NCI-H1105 treated with DMSO at 0.1 percent for 48 hours (cell line): ENCODE measurements at regions not wholly inside any gene's neighbourhood (a gene's known extent, or its start where the extent isn't known, plus 50 kb on each side); places are given as distances from the start of the nearest gene placed in this dataset.
"Not testable (repeated sequence)": the region's sequence is repeated elsewhere in the genome, so short reads cannot be mapped to it uniquely, and the experiment has no call there.

Experiments used
- DNase-seq: peaks from one replicate; lab custom pipeline; 2025; lab: John Stamatoyannopoulos, UW

- DNase-seq = no peak
Observed at GRCh38 chr17:70934835-70935234, 765.5 kb downstream of the KCNJ2 start.

- DNase-seq = no peak
Observed at GRCh38 chr17:70936724-70937123, 767.4 kb downstream of the KCNJ2 start.

DNA sequence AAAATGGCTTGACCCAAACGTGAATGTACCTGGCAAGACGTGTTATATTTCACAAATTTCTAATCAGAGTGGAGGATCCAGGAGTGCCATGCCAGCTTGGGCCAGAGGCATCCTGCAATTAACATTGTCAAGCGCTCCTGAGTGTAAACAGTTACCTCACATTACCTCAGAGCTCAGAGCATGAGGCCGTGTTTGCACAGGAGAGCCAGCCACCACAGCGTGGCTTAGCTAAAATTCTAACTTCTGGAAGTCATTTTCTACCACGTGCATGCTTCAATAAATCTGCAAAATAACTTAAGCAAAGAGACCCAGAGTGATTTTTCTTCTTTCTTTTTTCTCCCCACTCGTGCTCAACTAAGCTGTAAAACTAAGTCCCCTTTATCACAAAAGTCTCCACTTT is 769.0 kb downstream of the KCNJ2 start:
- no peak for DNase-seq

DNA sequence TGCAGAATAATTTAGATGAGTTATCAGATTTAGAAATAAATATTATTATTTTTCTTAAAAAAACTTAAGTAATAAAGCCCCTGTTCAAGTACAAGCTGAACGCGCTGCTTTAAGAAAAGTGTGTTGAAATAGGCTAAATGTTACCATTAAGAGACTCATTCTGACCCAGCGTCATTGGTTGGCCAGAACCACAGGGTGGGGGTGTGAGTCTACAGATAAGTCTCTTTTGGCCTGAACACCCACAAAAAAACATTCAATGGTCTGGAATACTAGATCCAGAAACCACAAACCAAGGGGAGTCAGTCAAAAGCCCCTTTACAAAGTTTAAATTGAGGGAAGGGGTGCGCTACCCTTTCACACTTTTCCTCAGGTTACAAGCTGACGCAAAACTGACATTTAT is 776.1 kb downstream of the KCNJ2 start:
- no peak for DNase-seq

DNA sequence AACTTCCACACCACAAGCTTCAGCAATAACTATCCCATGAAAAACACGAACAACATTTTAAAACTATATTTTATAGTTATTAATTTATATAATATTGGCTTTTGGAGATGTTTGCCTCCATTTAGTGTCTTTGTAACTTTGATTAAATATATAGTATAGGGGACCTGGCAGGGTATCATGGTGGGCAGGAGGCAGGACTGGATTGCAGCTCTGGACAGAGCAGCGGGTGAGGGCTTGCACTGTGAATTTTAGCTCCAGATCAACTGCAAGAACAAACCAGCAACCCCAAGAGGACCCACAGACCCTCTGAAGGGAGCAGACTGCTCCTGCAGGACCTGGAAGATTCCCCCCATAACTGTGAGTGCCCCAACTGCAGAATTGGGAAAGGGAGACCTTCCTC is 777.9 kb downstream of the KCNJ2 start:
- no peak for DNase-seq

DNA sequence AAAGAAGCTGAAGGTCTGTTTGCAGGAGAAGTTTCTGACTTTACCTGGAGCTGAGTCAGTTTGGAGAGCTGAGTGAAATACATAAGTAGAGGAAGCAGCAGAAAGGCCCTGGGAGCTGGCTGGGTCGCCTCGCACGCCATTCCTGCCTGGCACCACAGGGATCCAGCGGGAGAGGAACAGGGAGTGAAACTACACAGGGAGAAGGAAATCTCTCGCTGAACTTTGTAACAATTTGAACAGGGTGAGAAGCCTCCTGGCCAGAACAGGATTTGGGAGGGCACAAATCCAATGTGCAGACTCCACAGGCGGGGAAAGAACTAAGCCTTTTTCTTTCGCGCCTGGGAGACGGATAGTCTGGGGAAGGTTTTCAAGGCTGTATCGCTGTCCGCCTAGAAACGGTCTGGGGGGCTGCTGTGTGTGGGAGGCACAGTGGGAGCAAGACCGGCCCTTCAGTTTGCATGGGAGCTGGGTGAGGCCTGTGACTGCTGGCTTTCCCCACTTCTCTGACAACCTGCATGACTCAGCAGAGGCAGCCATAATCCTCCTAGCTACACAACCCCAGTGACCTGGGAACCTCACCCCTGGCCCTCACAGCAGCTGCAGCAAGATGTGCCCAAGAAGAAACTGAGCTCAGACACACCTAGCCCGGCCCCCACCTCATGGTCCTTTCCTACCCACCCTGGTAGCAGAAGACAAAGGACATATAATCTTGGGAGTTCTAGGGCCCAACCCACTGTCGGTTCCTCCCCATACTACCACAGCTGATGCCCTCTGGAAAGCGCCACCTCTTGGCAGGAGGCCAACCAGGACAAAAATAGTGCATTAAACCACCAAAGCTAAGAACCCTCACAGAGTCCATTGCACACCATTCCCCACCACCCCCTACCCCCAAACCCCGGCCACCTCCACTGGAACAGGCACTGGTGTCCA is 778.6 kb downstream of the KCNJ2 start:
- DNase-seq = no peak

DNA sequence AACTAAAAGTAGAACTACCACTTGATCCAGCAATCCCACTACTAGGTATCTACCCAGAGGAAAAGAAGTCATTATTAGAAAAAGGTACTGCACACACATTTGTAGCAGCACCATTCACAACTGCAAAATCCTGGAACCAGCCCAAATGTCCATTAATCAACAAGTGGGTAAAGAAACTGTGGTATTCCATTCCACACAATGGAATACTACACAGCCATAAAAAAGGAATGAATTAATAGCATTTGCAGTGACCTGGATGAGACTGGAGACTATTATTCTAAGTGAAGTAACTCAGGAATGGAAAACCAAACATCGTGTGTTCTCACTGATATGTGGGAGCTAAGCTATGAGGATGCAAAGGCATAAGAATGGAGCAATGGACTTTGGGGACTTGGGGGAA is 783.8 kb downstream of the KCNJ2 start:
- DNase-seq = not testable (repeated sequence)

GRCh38 chr17:70955441-70955840 is 786.1 kb downstream of the KCNJ2 start:
- DNase-seq = no peak

DNA sequence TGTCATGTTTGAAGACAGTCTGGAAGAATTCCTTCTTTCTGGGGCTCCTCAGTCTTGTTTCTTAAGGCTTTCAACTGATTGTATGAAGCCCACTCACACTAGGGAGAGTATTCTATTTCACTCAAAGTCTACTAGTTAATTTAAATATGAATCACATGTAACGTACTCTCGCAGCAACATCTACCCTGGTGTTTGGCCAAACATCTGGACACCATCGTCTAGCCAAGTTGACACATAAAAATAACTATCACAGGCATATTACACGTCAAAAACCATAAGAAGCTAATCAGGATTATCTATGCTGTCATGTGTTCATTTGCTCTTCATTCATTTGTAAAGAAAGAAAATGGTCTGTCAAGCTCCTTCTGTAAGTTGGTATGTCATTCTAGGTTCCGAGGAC is 787.4 kb downstream of the KCNJ2 start:
- no peak for DNase-seq

DNA sequence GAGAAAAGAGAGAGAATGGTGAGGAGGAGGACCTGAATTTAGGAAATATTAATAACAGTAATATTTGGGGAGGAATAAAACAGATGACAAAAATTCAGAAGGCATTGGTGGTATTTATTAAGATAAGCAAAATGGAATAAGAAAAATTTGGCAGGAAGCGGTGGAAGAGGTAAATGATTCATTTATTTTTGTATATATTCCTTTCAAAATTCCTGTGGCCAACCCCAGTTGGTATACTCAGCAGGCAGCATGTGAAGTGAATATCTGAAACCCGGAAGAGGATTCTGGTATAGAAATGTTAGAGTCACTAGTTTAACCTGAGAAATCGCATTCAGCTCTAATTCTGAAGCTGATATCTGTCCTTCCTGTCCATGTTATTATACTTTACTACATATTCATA is 792.0 kb downstream of the KCNJ2 start:
- DNase-seq = no peak

GRCh38 chr17:70968302-70968701 is 799.0 kb downstream of the KCNJ2 start:
- DNase-seq = no peak

DNA sequence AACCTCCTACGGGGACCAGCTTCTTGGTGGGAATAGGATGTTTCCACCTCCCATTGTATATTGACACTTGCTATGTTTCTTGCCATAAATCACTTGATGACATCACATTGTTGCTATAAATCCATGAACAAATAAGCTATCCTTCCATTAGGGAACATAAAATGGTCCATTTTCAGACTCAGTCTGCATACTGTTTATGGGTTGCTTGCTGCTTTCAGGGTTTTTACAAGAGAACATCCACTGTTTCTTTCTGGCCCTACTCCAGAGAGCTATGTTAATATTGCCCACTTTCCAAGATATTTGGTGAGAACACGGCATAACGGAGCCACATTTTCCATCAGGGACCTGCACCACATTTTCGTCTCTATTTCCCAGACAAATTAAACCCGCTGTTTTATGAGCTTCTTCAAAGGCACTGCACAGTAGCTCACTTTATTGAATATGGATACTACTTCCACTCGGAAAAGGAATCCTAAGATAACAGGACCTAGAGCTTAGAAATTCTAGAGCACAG is 800.2 kb downstream of the KCNJ2 start:
- DNase-seq = no peak

DNA sequence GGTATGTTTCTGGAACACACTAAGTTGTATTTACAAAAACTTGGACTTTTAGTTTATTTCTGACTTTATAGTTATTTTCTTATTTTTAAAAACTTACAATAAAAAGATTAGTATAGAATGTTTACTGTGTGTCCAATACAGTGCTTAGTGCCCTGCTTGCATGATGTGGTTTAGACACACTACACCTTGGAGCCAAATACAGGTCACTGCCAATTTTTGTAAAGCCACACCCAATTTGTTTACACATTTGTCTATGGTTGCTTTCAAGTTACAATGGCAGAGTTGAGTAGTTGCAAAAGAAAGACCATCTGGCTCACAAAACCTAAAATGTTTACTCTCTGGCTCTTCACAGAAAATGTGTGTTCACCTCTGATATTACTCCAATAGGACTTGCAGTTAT is 807.1 kb downstream of the KCNJ2 start:
- DNase-seq = no peak

- no peak for DNase-seq
Observed at GRCh38 chr17:70984873-70985272, 815.5 kb downstream of the KCNJ2 start.

DNA sequence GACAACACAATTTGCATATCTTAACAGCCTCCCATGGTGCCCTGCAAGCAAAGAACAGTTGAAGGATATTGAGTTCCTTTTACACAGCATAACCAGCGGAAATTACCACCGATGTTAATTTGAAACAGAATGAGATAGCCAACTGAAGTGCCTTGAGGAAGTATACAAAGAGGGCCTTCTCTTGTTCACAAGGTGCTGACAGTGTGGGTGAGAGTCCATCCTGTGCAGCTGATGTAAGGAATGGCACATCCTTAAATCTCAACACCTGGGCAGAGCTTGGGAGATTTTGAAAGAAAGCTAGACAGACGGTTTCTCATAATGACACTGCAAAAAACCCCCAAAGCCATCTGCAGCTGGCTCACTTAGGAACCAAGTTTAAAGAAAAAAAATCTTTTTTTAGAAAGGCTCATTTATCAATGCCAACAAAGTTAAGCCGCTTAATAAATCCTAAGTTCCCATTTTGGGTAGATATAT is 818.6 kb downstream of the KCNJ2 start:
- no peak for DNase-seq

DNA sequence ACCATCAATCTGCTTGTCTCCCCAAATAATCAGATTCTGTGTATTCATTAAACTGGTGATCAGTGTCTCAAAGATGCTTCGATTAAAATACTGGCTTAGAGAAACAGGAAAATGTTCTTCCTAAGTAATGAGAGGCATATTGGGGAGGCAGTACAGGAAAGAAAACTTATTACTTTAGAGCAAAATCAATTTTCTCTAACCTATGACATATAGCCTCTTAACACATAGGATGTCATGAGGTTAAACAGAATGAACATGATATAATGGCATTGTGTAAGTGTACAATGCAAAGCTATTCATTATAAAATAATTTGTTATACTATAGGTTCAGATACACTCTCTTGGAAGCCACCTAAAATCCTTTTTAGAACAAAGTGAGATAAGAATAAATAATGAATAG is 819.3 kb downstream of the KCNJ2 start:
- no peak for DNase-seq

DNA sequence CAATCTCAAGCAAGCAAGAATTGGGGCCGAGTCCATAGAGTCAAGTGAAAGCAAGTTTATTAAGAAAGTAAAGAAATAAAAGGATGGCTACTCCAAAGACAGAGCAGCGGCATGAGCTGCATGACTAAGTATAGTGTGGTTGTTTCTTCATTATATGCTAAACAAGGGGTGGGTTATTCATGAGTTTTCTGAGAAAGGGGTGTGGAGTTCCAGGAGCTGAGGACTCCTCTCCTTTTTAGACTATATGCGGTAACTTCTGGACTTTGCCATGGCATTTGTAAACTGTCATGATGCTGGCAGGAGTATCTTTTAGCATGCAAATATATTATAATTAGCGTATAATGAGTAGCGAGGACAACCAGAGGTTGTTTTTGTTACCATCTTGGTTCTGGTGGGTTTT is 819.9 kb downstream of the KCNJ2 start:
- no peak for DNase-seq

DNA sequence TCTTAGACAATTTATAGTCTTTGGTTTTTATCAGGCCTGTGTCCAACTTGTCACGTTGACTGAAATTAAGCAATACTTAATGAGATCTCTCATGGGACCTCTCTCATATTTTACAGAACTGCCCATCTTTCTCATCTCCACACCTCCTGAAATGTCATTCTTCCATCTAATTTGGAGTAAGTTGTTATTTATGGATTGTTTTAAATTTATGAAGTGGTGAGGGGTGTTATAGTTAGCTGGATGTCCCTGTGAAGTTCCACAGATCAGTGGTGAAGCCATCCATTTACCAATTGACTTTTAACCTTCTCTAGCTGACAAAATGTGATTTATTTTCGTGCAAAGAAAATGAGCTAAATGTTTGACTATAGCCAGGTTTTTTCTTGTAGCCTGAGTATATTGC is 824.9 kb downstream of the KCNJ2 start:
- DNase-seq = no peak

- DNase-seq = no peak
Observed at GRCh38 chr17:70995997-70996396, 826.7 kb downstream of the KCNJ2 start.

- no peak for DNase-seq
Observed at GRCh38 chr17:71003736-71004135, 834.4 kb downstream of the KCNJ2 start.

DNA sequence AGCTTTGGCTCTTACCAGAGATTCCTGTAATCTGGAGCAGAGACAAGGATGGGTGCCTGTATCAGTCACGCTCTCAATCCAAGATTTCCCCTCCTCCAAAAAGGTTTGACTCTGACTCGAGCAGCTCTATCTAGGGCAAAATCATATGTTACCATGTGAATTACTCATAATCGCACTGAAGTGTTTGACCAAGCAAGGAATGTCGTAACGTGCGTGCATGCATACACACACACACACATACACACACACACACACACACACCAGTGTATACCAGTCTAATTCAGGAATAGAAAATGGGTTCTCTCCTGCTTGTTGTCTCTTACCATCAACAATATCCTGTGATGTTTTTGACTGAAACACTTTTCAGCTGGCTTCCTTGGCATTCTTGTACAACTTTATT is 835.1 kb downstream of the KCNJ2 start:
- DNase-seq = no peak

DNA sequence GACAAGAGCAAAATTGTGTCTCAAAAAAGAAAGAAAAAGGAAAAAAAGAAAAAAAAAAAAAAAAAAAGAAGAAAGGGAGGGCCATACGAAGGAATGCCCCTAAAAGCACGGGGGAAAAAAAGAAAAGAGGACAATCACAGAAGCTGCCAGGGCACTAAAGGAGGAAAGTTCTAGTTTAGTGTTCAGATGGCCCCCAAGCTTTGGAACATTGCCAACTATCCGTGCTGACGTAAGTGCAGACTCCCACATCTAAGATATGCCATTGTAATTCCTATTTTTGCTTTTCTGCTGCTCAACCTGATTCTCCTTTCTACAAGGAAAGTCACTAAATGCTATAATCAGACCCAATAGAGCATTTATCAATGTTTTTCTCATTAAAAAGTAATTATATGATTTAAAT is 842.1 kb downstream of the KCNJ2 start:
- DNase-seq = no peak

DNA sequence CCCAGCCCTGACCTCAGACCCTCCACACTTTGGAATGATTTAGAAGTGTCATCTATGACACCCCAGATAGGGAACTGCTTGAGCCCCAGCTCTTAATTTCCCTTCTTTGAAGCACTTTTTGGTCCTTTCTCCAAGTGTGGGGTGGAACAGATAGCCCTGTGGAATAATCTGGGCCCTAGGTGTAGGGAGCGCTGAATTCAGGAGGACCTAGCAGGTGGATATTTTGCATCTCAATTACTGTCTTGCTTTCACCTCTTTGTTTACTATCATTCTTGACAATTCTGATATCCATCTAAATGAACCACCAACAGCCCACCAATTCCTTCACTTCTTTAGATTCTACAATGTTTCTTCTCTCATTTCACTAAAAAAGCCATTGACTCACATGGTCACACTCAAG is 850.4 kb downstream of the KCNJ2 start:
- no peak for DNase-seq

DNA sequence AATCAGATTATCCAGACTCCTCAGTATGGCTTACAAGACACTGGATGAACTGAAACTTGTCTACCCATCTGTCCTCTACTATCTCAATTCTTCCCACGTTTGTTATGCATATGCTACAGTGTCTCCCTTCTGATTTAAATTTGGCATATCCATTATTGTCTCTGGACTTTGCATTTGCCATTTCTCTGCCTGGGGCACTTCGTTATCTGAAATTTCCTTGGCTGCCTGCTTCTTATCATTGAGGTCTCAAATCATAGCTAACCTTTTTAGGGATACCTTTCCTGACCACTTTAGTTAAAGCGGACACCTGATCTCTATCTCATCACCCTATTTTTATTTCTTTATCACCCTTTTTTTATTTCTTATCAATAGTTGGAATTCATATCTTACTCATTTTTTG is 853.4 kb downstream of the KCNJ2 start:
- no peak for DNase-seq
